ENCODE measurements at regions not wholly inside any gene's neighbourhood (a gene's known extent, or its start where the extent isn't known, plus 50 kb on each side); places are given as distances from the start of the nearest gene placed in this dataset.

DNA sequence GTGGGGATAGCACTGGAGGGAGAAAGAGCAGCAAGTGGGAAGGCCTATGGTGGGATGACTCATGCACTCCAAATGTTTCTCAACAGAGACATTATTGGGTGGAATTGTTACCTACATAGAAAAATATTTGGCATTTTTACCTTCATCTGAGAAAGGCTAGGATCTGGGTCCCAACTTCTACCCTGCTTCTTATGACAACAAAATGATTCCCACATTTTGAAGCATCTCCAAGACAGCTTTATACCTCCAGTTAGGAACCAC is 908.9 kb upstream of the GYPC start:
- ChIA-PET CTCF (no interaction called here), POLR2A (ENCODE audit: low non-redundant PET) (no interaction called here)
- no peak for DNase-seq (ENCODE audit: low spot score)
- no peaks in the 10 kb centered on the region for H3K4me1 ChIP-seq (ENCODE audit: insufficient read depth, low read length, poor library complexity, severe bottlenecking)
- H3K4me3 ChIP-seq (ENCODE audit: low read depth, low read length, poor library complexity, severe bottlenecking), result no peak overlapping the region
- no peaks in the 10 kb centered on the region for H3K27me3 ChIP-seq (replicated peaks; ENCODE audit: insufficient read depth, low read depth, low read length, poor library complexity)
- H3K27ac ChIP-seq (ENCODE audit: low read depth, low read length, poor library complexity, severe bottlenecking), result no peak overlapping the region
- peaks cover 3% of the 10 kb centered on the region for H3K9me3 ChIP-seq (ENCODE audit: low read depth, low read length, poor library complexity, severe bottlenecking)
- intact Hi-C loops (cut with micrococcal nuclease; ENCODE audit: unreplicated experiment), result no loop called here
- TF ChIP-seq, protein P1, sequence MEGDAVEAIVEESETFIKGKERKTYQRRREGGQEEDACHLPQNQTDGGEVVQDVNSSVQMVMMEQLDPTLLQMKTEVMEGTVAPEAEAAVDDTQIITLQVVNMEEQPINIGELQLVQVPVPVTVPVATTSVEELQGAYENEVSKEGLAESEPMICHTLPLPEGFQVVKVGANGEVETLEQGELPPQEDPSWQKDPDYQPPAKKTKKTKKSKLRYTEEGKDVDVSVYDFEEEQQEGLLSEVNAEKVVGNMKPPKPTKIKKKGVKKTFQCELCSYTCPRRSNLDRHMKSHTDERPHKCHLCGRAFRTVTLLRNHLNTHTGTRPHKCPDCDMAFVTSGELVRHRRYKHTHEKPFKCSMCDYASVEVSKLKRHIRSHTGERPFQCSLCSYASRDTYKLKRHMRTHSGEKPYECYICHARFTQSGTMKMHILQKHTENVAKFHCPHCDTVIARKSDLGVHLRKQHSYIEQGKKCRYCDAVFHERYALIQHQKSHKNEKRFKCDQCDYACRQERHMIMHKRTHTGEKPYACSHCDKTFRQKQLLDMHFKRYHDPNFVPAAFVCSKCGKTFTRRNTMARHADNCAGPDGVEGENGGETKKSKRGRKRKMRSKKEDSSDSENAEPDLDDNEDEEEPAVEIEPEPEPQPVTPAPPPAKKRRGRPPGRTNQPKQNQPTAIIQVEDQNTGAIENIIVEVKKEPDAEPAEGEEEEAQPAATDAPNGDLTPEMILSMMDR (conservative IDR thresholded peaks at IDR 0.05; ENCODE audit: low read depth, low read length), result no peak
- TF ChIP-seq EZH2 (IDR thresholded peaks at IDR 0.05; ENCODE audit: borderline replicate concordance, low read depth, low read length, poor library complexity, severe bottlenecking), result no peak
- H3K36me3 ChIP-seq (ENCODE audit: insufficient read depth, low read length, poor library complexity, severe bottlenecking), result no peaks in the 10 kb centered on the region
- BruUV-seq (replicated peaks), result no TSS peak

DNA sequence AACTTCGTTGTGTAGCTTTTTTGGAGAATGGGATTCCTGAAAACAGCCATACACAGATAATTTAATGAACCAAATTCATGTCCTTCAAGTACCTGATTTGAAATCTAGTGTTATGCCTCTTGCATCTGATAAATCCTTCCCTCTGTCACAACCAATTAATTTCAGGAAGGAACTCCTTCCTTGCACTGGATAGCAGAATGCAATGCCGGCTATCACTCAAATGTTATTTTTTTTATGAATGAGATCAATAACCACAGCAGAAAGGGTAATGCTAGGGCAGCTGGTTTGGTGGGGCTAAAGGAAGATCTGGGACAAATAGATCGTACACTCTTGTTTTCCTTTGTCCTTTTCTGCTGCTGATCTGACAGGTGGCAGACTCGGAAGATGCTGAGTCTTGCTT is 899.5 kb upstream of the GYPC start:
- ChIA-PET POLR2A (ENCODE audit: low non-redundant PET) (no interaction called here), CTCF (no interaction called here)
- Histone ChIP-seq H3K27ac (ENCODE audit: low read depth, low read length, poor library complexity, severe bottlenecking) (no peak overlapping the region), H3K4me1 (ENCODE audit: insufficient read depth, low read length, poor library complexity, severe bottlenecking) (no peaks in the 10 kb centered on the region), H3K4me3 (ENCODE audit: low read depth, low read length, poor library complexity, severe bottlenecking) (no peak overlapping the region), H3K9me3 (ENCODE audit: low read depth, low read length, poor library complexity, severe bottlenecking) (no peaks in the 10 kb centered on the region), H3K36me3 (ENCODE audit: insufficient read depth, low read length, poor library complexity, severe bottlenecking) (no peaks in the 10 kb centered on the region), H3K27me3 (replicated peaks; ENCODE audit: insufficient read depth, low read depth, low read length, poor library complexity) (no peaks in the 10 kb centered on the region)
- no peak for TF ChIP-seq EZH2 (IDR thresholded peaks at IDR 0.05; ENCODE audit: borderline replicate concordance, low read depth, low read length, poor library complexity, severe bottlenecking)
- TF ChIP-seq, protein P1 (conservative IDR thresholded peaks at IDR 0.05; ENCODE audit: low read depth, low read length), result no peak
- DNase-seq (ENCODE audit: low spot score), result no peak
- BruUV-seq (replicated peaks), result no TSS peak
- intact Hi-C loops (cut with micrococcal nuclease; ENCODE audit: unreplicated experiment), result no loop called here

DNA sequence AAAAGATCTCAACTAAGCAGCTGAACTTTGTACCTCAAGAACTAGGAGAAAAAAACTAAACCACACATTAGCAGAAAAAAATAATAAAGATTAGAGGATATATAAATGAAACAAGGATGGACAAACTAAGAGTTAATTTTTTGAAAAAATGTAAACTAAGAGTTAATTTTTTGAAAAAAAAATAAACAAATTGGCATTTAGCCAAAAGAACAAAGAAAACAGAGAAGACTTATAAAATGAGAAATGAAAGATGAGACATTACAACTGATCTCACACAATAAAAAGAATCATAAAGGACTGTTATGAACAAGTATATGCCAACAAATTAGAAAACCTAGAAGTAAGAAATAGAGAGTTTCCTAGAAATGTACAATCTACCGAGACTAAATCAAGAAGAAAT is 859.2 kb upstream of the GYPC start:
- CTCF ChIA-PET, result no interaction called here
- intact Hi-C loops (cut with micrococcal nuclease; ENCODE audit: unreplicated experiment), result no loop called here
- Histone ChIP-seq H3K27ac (ENCODE audit: low read depth, low read length, poor library complexity, severe bottlenecking) (no peak overlapping the region), H3K4me3 (ENCODE audit: low read depth, low read length, poor library complexity, severe bottlenecking) (no peak overlapping the region), H3K27me3 (replicated peaks; ENCODE audit: insufficient read depth, low read depth, low read length, poor library complexity) (no peaks in the 10 kb centered on the region), H3K9me3 (ENCODE audit: low read depth, low read length, poor library complexity, severe bottlenecking) (peaks cover 22% of the 10 kb centered on the region), H3K36me3 (ENCODE audit: insufficient read depth, low read length, poor library complexity, severe bottlenecking) (no peaks in the 10 kb centered on the region), H3K4me1 (ENCODE audit: insufficient read depth, low read length, poor library complexity, severe bottlenecking) (no peaks in the 10 kb centered on the region)
- TF ChIP-seq, protein P1 (conservative IDR thresholded peaks at IDR 0.05; ENCODE audit: low read depth, low read length), result no peak
- TF ChIP-seq EZH2 (IDR thresholded peaks at IDR 0.05; ENCODE audit: borderline replicate concordance, low read depth, low read length, poor library complexity, severe bottlenecking), result no peak
- DNase-seq (ENCODE audit: low spot score), result no peak
- no TSS peak for BruUV-seq (replicated peaks)
- POLR2A ChIA-PET (ENCODE audit: low non-redundant PET), result no interaction called here
